Gastrocnemius medialis (tissue), 4 donors: ENCODE measurements at regions not wholly inside any gene's neighbourhood (a gene's known extent, or its start where the extent isn't known, plus 50 kb on each side); places are given as distances from the start of the nearest gene placed in this dataset.

ENCODE experiments used
- ATAC-seq, 2 donors: fragments of 150-250 bp; one replicate each; pipeline ENCODE4 v1.9.1; 2016
- DNase-seq, 2 donors: peaks; one replicate each; pipeline ENCODE4 v3.0.0-alpha.2; 2019
- H3K27ac ChIP-seq, 4 donors: fragments of 200-600 bp; sonication (generic); 1 replicate in 1 of 4; 2 replicates in 3 of 4; pipeline ENCODE4 v1.5.1; 2016 to 2018; ENCODE audit warnings: mild to moderate bottlenecking in 2 of 4, moderate library complexity in 1 of 4
- H3K27me3 ChIP-seq, 3 donors: fragments of 200-600 bp; sonication (generic) in 2 of 3; 1 replicate in 1 of 3; 2 replicates in 2 of 3; pipeline versions ENCODE4 v1.5.1 to v1.6.0; 2016 to 2019; ENCODE audit warnings: mild to moderate bottlenecking in 1 of 3, moderate library complexity in 1 of 3
- H3K36me3 ChIP-seq, 2 donors: fragments of 200-600 bp; sonication (generic) in 1 of 2; one replicate each; pipeline ENCODE4 v1.5.1; 2017 to 2018
- H3K4me1 ChIP-seq, 2 donors: fragments of 200-600 bp; sonication (generic) in 1 of 2; one replicate each; pipeline ENCODE4 v1.5.1; 2016 to 2017; ENCODE audit warnings: mild to moderate bottlenecking in 2 of 2
- H3K4me3 ChIP-seq, 4 donors: fragments of 200-600 bp; sonication (generic) in 3 of 4; 1 replicate in 1 of 4; 2 replicates in 3 of 4; pipeline ENCODE4 v1.5.1; 2016 to 2019; ENCODE audit warnings: mild to moderate bottlenecking in 2 of 4
- H3K9me3 ChIP-seq, 3 donors: fragments of 200-600 bp; sonication (generic) in 2 of 3; 1 replicate in 1 of 3; 2 replicates in 2 of 3; pipeline ENCODE4 v1.5.1; 2016 to 2019
- CTCF ChIP-seq, 5 experiments: fragments of 450-650 bp in 3 of 5; fragments of 200-600 bp in 2 of 5; sonication (generic) in 2 of 5; IDR thresholded peaks in 4 of 5; conservative IDR thresholded peaks in 1 of 5; 1 replicate in 4 of 5; 2 replicates in 1 of 5; pipeline ENCODE4 v1.5.1; 2016 to 2019; ENCODE audit warnings: antibody characterized with exemption in 5 of 5, mild to moderate bottlenecking in 3 of 5, moderate library complexity in 3 of 5
- POLR2A ChIP-seq, 2 donors: fragments of 450-650 bp; IDR thresholded peaks; one replicate each; pipeline ENCODE4 v1.6.1; 2017; ENCODE audit warnings: antibody characterized with exemption in 2 of 2, mild to moderate bottlenecking in 2 of 2, moderate library complexity in 2 of 2
- in situ Hi-C, 4 donors: fragments of 200-750 bp; cut with MboI; loops; one replicate each; pipeline versions ENCODE4 v1.15.0 to v1.8.0; 2017; ENCODE audit warnings: low sequenced_read_pairs in 4 of 4
- intact Hi-C: fragments of 100-400 bp; cut with DNase I; formaldehyde crosslinking; loops from one replicate; pipeline ENCODE4 v1.15.1; 2023; ENCODE audit warnings: low total_unique reads

GRCh38 chr2:183564726-183565125 lies 440.5 kb downstream of the NUP35 start:
- in situ Hi-C loops = no loop called here
- H3K4me3 ChIP-seq = no peak overlapping the region
- intact Hi-C loops = no loop called here
- H3K4me1 ChIP-seq = no peaks in the 10 kb centered on the region
- ATAC-seq = no peak
- H3K27ac ChIP-seq = no peak overlapping the region
- H3K36me3 ChIP-seq = no peaks in the 10 kb centered on the region
- H3K9me3 ChIP-seq = no peaks in the 10 kb centered on the region
- TF ChIP-seq CTCF (IDR thresholded peaks at IDR 0.05 in 4 of 5, conservative IDR thresholded peaks at IDR 0.05 in 1 of 5) (no peak), POLR2A (IDR thresholded peaks at IDR 0.05) (no peak)
- H3K27me3 ChIP-seq = no peaks in the 10 kb centered on the region
- DNase-seq = no peak

DNA sequence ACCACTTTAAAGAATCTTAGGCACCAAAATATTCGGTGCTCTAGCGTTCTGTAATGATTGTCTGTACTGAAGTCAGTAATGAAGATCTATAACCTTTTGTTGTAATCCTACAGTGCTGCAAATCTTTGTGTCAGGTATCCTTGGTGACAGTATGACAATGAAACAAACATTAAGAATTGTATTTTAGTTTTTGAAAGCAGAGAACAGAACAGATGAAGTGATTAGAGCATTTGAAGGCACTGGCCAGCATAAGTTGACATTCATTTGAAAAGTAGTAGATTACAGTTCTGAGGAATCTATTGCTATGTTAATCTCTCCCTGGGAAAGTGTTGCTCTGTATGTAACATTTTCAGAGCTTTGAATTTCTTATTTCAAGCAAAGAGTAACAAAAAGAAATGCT lies 451.2 kb downstream of the NUP35 start:
- H3K9me3 ChIP-seq = no peaks in the 10 kb centered on the region
- no peak for DNase-seq
- no peak for ATAC-seq
- in situ Hi-C loops = no loop called here
- H3K36me3 ChIP-seq = no peaks in the 10 kb centered on the region
- H3K4me3 ChIP-seq = no peak overlapping the region
- no peaks in the 10 kb centered on the region for H3K4me1 ChIP-seq
- intact Hi-C loops = no loop called here
- TF ChIP-seq CTCF (IDR thresholded peaks at IDR 0.05 in 4 of 5, conservative IDR thresholded peaks at IDR 0.05 in 1 of 5) = no peak
- no peak for TF ChIP-seq POLR2A (IDR thresholded peaks at IDR 0.05)
- H3K27ac ChIP-seq = no peak overlapping the region
- no peaks in the 10 kb centered on the region for H3K27me3 ChIP-seq

DNA sequence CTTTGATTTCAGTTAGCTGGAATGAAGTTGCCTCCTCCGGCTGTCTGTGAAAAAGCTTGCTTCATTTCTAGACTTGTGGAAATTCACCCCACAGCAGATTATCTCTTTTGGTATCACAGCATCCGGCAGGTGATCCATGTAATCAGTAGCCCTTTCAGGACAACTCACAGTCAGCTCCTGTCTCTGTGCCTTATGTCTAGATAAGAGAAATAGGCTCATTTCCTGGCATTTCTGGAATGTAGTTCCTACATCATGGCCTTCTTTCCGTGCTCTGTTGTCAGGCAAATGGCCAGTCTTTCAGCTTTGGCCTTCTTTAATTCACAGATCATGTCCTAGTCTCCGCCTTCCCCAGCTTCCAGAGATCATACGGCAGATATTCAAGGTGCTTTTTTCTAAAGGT lies 455.4 kb downstream of the NUP35 start:
- DNase-seq (no peak), ATAC-seq (no peak)
- no peak overlapping the region for H3K4me3 ChIP-seq
- H3K9me3 ChIP-seq = no peaks in the 10 kb centered on the region
- in situ Hi-C loops = no loop called here
- no peak overlapping the region for H3K27ac ChIP-seq
- no peaks in the 10 kb centered on the region for H3K27me3 ChIP-seq
- intact Hi-C loops = no loop called here
- TF ChIP-seq CTCF (IDR thresholded peaks at IDR 0.05 in 4 of 5, conservative IDR thresholded peaks at IDR 0.05 in 1 of 5) (no peak), POLR2A (IDR thresholded peaks at IDR 0.05) (no peak)
- H3K36me3 ChIP-seq = no peaks in the 10 kb centered on the region
- no peaks in the 10 kb centered on the region for H3K4me1 ChIP-seq

DNA sequence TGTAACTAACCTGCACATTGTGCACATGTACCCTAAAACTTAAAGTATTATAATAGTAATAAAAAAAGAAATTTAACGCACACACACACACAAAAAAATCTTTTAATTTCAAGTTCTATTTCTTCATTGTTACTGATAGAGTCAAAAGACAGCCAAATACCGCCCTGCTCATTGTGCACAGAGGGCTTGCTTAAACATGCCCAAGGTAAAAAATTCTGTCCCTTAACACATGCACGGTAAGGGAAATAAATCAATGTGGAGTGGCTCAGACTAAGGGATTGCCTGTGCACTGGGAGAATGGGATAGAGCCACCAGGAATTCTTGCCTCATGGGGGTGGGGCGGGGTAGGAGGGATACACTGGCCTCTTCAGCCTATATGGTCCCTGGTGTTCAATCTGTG lies 468.0 kb downstream of the NUP35 start:
- ATAC-seq (no peak), DNase-seq (no peak)
- Histone ChIP-seq H3K4me3 (no peak overlapping the region), H3K4me1 (no peaks in the 10 kb centered on the region), H3K9me3 (no peaks in the 10 kb centered on the region), H3K27me3 (no peaks in the 10 kb centered on the region), H3K36me3 (no peaks in the 10 kb centered on the region), H3K27ac (no peak overlapping the region)
- intact Hi-C loops = no loop called here
- TF ChIP-seq CTCF (IDR thresholded peaks at IDR 0.05 in 4 of 5, conservative IDR thresholded peaks at IDR 0.05 in 1 of 5) (no peak), POLR2A (IDR thresholded peaks at IDR 0.05) (no peak)
- in situ Hi-C loops = no loop called here

DNA sequence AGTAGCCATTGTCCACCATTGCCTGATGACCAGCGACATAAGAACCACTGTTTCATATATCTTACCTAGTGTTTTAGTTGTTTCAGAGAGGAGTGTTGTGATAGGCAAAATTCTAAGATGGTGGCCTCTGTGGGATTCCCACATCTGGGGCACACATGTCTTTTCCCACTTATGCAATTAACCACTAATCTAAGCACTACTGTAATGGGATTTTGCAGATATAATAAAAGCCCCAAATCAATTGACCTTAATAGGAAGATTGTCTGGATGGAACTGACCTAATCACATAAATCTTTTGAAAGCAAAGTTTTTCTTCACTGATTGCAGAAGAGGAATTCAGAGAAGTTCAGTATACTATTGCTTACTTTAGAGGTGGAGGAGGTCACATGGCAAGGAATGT lies 469.9 kb downstream of the NUP35 start:
- H3K27me3 ChIP-seq = no peaks in the 10 kb centered on the region
- H3K9me3 ChIP-seq = no peaks in the 10 kb centered on the region
- in situ Hi-C loops = no loop called here
- TF ChIP-seq CTCF (IDR thresholded peaks at IDR 0.05 in 4 of 5, conservative IDR thresholded peaks at IDR 0.05 in 1 of 5) (no peak), POLR2A (IDR thresholded peaks at IDR 0.05) (no peak)
- no peaks in the 10 kb centered on the region for H3K4me1 ChIP-seq
- intact Hi-C loops = no loop called here
- no peaks in the 10 kb centered on the region for H3K36me3 ChIP-seq
- no peak for DNase-seq
- H3K27ac ChIP-seq = no peak overlapping the region
- ATAC-seq = no peak
- H3K4me3 ChIP-seq = no peak overlapping the region
